Gastroesophageal sphincter (tissue), 4 donors: ENCODE measurements at regions not wholly inside any gene's neighbourhood (a gene's known extent, or its start where the extent isn't known, plus 50 kb on each side); places are given as distances from the start of the nearest gene placed in this dataset.

Source experiments
- ATAC-seq: fragments of 150-250 bp; one replicate; pipeline ENCODE4 v1.9.1; 2016; ENCODE audit warnings: mild to moderate bottlenecking, moderate library complexity
- H3K27ac ChIP-seq, 4 donors: fragments of 200-600 bp; sonication (generic) in 3 of 4; 1 replicate in 3 of 4; 2 replicates in 1 of 4; pipeline ENCODE4 v1.5.1; 2016 to 2019
- H3K27me3 ChIP-seq: fragments of 200-600 bp; sonication (generic); one replicate; pipeline ENCODE4 v1.5.1; 2019
- H3K36me3 ChIP-seq, 2 donors: fragments of 200-600 bp; sonication (generic); one replicate each; pipeline ENCODE4 v1.5.1; 2019; ENCODE audit warnings: control low read depth in 1 of 2
- H3K4me1 ChIP-seq, 3 donors: fragments of 200-600 bp; sonication (generic); 1 replicate in 2 of 3; 2 replicates in 1 of 3; pipeline ENCODE4 v1.5.1; 2016 to 2019; ENCODE audit warnings: control low read depth in 2 of 3
- H3K4me3 ChIP-seq, 2 donors: fragments of 200-600 bp; sonication (generic); one replicate each; pipeline ENCODE4 v1.5.1; 2019; ENCODE audit warnings: mild to moderate bottlenecking in 1 of 2, moderate library complexity in 1 of 2
- H3K9me3 ChIP-seq, 3 donors: fragments of 200-600 bp; sonication (generic); one replicate each; pipeline ENCODE4 v1.5.1; 2017 to 2019; ENCODE audit warnings: control low read depth in 2 of 3
- CTCF ChIP-seq, 4 experiments: fragments of 200-600 bp in 2 of 4; fragments of 450-650 bp in 2 of 4; sonication (generic) in 1 of 4; IDR thresholded peaks; one replicate each; pipeline ENCODE4 v1.5.1; 2017 to 2019; ENCODE audit warnings: antibody characterized with exemption in 4 of 4, mild to moderate bottlenecking in 2 of 4, moderate library complexity in 2 of 4
- EP300 ChIP-seq: sonication (generic); formaldehyde crosslinking; IDR thresholded peaks from one replicate; pipeline ENCODE4 v1.6.1; 2017; ENCODE audit warnings: antibody characterized with exemption, mild to moderate bottlenecking
- POLR2A ChIP-seq, 2 donors: fragments of 450-650 bp; IDR thresholded peaks; one replicate each; pipeline ENCODE4 v1.6.1; 2017; ENCODE audit warnings: antibody characterized with exemption in 2 of 2, mild to moderate bottlenecking in 2 of 2, moderate library complexity in 1 of 2
- POLR2AphosphoS5 ChIP-seq: sonication (generic); formaldehyde crosslinking; IDR thresholded peaks from one replicate; pipeline ENCODE4 v1.6.1; 2017; ENCODE audit warnings: antibody characterized with exemption
- WGBS, 2 donors: methylation state at CpG; one replicate each; pipeline ENCODE4 v1.1.5; 2018; ENCODE audit warnings: low coverage in 1 of 2; 5-methylcytosine and 5-hydroxymethylcytosine counted together

DNA sequence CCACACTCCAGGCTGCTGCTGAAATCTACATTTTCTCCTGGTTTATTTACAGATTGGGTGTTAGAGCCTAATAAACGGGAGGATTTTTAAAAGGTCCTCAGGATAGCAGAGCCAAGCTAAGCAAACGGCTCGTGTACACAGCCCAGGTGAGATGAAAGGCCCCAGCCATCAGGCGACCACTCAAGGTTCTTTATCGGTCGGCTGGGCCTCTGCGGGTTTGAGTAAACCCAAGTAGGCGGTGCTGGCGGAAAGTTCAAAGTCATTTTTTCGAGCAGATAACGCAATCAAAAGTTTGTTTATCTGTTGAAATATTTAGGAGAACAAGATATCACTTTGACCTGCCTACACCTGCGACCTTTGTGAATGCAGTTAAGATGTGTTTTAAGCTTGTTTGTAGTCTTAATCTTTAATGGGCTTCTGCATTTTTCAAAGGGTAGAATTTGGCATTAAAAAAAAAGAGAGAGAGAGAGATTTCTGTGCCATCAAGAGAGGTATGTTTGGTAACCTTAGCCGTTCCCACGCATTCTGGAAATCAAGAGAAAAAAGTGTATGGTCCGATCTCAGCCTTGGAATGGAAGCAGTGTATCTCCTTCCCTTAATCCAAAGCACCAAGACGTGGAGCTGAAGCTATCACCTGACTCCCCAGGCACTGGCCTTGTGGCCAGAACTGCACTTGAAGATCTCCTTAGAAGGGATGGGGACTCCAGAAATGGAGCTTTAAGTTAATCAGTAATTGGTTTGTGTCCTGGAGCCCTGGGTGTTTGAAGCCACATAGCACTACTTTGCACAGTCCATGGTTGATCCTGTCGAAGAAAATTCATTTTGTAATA, 301.7 kb upstream of the IRX5 start:
- WGBS, 2 donors: 26 to 51% methylated on average over 17 of the region's 17 CpGs
- Histone ChIP-seq H3K9me3 (no peaks in the 10 kb centered on the region), H3K27ac (no peak overlapping the region), H3K4me3 (no peak overlapping the region), H3K4me1 (no peaks in the 10 kb centered on the region), H3K36me3 (no peaks in the 10 kb centered on the region), H3K27me3 (peaks cover 67% of the 10 kb centered on the region)
- TF ChIP-seq POLR2AphosphoS5: no peak
- no peak for ATAC-seq

- Histone ChIP-seq H3K27ac (no peak overlapping the region), H3K4me1 (no peaks in the 10 kb centered on the region), H3K27me3 (peaks cover 64% of the 10 kb centered on the region), H3K4me3 (no peak overlapping the region), H3K36me3 (no peaks in the 10 kb centered on the region), H3K9me3 (no peaks in the 10 kb centered on the region)
- WGBS, 2 donors: 40 to 60% methylated on average over 1 of the region's 4 CpGs
- no peak for ATAC-seq
- TF ChIP-seq EP300: no peak
- no peak for TF ChIP-seq POLR2A (IDR thresholded peaks at IDR 0.05)
- no peak for TF ChIP-seq CTCF (IDR thresholded peaks at IDR 0.05)
- no peak for TF ChIP-seq POLR2AphosphoS5
Observed at GRCh38 chr16:54627616-54628015, 303.0 kb upstream of the IRX5 start.

DNA sequence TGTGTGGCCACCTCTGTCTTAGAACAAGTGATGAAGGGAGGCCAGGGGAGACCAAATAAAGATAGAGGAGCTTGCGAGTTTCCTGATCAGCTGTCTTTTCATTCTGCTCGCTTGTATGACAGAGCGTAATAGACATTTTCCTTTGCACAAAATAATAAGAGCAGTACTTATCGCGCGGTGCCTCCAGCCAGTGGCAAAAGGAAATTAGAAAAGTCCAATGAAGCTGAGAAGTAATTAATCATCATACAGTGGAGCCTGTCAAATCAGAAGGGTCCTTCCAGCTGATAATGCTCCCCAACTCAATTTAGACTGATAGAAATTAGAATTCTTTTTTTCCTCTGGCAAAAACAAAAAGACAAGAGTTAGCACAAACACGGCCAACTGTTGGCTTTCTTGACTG, 307.0 kb upstream of the IRX5 start:
- WGBS, 2 donors: 60 to 72% methylated on average over 7 of the region's 7 CpGs
- H3K27me3 ChIP-seq: peaks cover 40% of the 10 kb centered on the region
- no peaks in the 10 kb centered on the region for H3K4me1 ChIP-seq
- H3K9me3 ChIP-seq: no peaks in the 10 kb centered on the region
- no peaks in the 10 kb centered on the region for H3K36me3 ChIP-seq
- no peak overlapping the region for H3K4me3 ChIP-seq
- no peak overlapping the region for H3K27ac ChIP-seq
- ATAC-seq: no peak
- TF ChIP-seq CTCF (IDR thresholded peaks at IDR 0.05) (no peak), POLR2A (IDR thresholded peaks at IDR 0.05) (no peak), POLR2AphosphoS5 (no peak), EP300 (no peak)

- no peaks in the 10 kb centered on the region for H3K9me3 ChIP-seq
- 50 to 64% methylated on average over 1 to 3 of the region's 3 CpGs for WGBS, 2 donors
- H3K4me3 ChIP-seq: no peak overlapping the region
- no peak overlapping the region for H3K27ac ChIP-seq
- no peak for ATAC-seq
- no peak for TF ChIP-seq POLR2AphosphoS5
- TF ChIP-seq POLR2A (IDR thresholded peaks at IDR 0.05): no peak
- no peak for TF ChIP-seq CTCF (IDR thresholded peaks at IDR 0.05)
- no peak for TF ChIP-seq EP300
- no peaks in the 10 kb centered on the region for H3K4me1 ChIP-seq
- peaks cover 33% of the 10 kb centered on the region for H3K27me3 ChIP-seq
- no peaks in the 10 kb centered on the region for H3K36me3 ChIP-seq
Observed at GRCh38 chr16:54620197-54620596, 310.5 kb upstream of the IRX5 start.

DNA sequence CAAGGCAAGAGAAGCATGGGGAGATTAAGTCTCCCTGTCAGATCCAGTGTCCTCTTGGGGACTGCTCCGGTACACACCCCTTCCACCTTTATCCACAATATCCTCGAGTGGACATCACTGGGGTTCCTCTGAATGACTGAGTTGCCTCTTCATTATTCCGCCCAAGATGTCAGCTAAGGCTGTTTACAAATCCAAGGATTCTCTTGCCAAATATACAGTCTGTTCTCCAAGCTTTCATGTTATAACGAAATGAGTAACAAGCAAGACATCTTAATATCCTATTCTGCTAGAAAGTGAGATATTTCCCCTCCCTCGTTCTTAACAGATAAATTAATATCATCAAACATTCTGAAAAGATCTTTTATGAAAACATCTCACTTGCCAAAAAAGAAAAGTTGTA, 314.1 kb upstream of the IRX5 start:
- 56 to 72% methylated on average over 3 to 5 of the region's 5 CpGs for WGBS, 2 donors
- ATAC-seq: no peak
- Histone ChIP-seq H3K4me1 (no peaks in the 10 kb centered on the region), H3K27me3 (peaks cover 19% of the 10 kb centered on the region), H3K36me3 (no peaks in the 10 kb centered on the region), H3K4me3 (no peak overlapping the region), H3K9me3 (no peaks in the 10 kb centered on the region), H3K27ac (no peak overlapping the region)
- no peak for TF ChIP-seq CTCF (IDR thresholded peaks at IDR 0.05)
- TF ChIP-seq POLR2A (IDR thresholded peaks at IDR 0.05): no peak
- TF ChIP-seq EP300: no peak
- TF ChIP-seq POLR2AphosphoS5: no peak
